T-helper 2 cell (primary cell): ENCODE measurements at regions not wholly inside any gene's neighbourhood (a gene's known extent, or its start where the extent isn't known, plus 50 kb on each side); places are given as distances from the start of the nearest gene placed in this dataset.
"Not testable (repeated sequence)": the region's sequence is repeated elsewhere in the genome, so short reads cannot be mapped to it uniquely, and the experiment has no call there.

Experiments used
- DNase-seq, 5 experiments: peaks; one replicate each; pipeline versions ENCODE4 v3.0.0 to v3.0.0-alpha.2; 2012 to 2022

GRCh38 chr12:63508543-63508942 lies 159.8 kb downstream of the DPY19L2 start:
- DNase-seq, result no peak

GRCh38 chr12:63499567-63499966 lies 168.7 kb downstream of the DPY19L2 start:
- no peak for DNase-seq

DNA sequence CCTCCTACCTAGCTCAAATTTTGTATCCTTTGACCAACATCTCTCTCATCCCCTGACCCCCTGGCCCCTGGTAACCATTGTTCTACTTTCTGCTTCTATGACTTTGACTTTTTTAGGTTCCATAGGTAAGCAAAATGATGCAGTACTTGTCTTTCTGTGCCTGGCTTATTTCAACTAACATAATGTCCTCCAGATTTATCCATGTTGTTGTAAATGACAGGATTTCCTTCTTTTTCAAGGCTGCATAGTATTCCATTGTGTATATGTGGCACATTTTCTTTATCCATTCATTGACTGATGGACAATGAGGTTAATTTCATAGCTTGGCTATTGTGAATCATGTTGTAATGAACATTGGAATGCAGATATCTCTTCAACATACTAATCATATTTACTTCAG lies 170.1 kb downstream of the DPY19L2 start:
- no peak for DNase-seq

GRCh38 chr12:63496654-63497053 lies 171.6 kb downstream of the DPY19L2 start:
- DNase-seq, result no peak

DNA sequence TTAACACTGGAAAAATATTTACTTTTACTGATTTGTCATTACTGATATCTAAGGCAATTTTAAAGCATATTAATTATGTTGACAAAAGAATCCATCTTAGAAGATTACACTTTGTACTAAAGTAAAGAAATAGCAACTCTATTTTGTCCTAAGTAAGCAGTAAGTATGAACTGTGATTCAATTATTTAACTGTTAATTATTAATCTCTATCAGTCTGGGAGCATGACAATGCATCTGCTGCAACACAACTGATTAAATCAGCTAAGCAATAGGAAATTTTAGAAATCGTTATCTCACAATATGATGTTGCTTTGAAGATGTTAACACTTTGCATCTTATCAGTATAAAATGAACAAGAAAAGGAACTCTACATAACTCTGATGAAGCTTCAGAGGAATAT lies 172.3 kb downstream of the DPY19L2 start:
- no peak for DNase-seq

DNA sequence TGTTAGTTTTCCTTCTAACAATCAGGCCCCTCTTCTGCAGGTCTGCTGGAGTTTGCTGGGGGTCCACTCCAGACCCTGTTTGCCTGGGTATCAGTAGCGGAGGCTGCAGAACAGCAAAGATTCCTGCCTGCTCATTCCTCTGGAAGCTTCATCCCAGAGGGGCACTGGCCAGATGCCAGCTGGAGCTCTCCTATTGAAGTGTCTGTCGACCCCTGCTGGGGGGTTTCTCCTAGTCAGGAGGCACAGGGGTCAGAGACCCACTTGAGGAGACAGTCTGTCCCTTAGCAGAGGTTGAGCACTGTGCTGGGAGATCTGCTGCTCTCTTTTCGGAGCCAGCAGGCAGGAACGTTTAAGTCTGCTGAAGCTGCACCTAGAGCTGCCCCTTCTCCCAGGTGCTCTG lies 174.9 kb downstream of the DPY19L2 start:
- DNase-seq, result not testable (repeated sequence)

- DNase-seq, result no peak
These were observed 188.1 kb downstream of the DPY19L2 start for GRCh38 chr12:63480186-63480585.

DNA sequence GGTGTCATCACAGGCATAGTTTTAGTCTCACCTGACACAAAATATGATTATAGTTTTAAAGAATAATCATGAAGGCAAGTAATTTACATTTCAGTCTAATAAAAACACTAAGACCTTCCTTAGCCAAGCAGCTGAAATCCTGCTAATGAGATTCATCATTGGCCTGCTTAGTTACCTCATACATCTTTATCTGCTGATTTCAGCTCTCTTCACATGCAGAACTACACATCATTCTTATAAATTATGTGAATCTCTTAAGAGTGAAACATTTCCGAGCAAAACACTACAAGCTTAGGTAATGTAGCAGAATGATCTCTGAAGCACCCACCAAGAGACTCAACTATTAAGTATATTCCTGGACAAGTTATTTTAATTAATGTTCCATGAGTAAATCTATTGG lies 198.1 kb downstream of the DPY19L2 start:
- no peak for DNase-seq

DNA sequence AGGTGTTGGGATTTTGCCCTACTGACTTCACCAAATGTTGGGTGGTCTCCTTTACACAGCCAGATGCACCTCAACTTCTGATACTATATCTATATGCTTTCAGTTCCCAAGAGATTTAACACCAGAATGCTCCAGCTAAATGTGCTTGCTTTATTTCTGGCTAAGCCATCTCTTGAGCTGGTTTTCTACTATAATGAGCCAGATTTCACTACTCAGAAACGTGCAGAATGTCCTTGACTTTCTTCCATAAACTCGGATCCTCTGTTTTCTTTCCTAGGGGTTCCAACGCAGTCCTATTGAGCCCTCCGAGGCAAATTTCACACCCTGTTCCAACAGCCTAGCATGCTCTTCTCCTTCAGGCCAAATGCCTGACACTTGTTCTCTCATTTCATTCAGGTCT lies 200.3 kb downstream of the DPY19L2 start:
- DNase-seq, result no peak

- no peak for DNase-seq
These were observed 210.4 kb downstream of the DPY19L2 start for GRCh38 chr12:63457857-63458256.

DNA sequence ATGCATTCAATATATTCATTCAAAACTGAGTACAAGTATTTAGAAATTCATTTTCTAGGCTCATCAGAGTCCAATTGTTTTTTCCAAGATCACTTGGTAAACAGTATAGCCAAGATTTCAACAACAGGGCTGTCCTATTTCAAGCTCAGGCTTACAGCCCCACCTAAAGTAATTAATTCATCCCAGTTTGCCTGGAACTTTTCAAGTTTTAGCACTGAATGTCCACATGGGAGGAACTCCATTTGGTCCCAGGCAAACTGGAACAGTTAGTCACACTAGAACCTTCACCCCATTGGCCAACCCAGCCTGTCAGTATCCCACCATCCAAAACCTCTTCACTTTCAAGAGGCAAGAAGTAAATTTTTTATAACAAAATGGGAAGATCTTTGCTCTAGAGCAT lies 210.9 kb downstream of the DPY19L2 start:
- DNase-seq, result no peak

DNA sequence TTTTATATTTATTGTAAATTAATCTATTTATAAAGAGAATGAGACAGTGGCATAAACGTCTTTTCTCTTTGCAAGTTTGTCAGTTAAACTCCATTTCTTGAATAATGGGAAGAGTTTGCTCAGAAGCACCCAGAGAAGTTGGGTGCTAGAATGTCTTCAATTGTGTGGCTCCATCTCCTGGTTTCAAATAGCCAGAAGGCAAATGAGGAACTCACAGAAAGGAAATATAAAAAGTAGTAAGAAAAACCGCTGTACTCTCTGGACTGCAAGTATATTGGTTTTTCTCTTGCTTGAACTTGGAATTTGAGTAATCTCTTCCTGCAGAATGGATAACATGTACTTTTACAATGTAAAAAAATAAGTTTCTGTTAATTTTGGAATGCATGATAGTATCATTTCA lies 217.5 kb downstream of the DPY19L2 start:
- DNase-seq, result no peak

DNA sequence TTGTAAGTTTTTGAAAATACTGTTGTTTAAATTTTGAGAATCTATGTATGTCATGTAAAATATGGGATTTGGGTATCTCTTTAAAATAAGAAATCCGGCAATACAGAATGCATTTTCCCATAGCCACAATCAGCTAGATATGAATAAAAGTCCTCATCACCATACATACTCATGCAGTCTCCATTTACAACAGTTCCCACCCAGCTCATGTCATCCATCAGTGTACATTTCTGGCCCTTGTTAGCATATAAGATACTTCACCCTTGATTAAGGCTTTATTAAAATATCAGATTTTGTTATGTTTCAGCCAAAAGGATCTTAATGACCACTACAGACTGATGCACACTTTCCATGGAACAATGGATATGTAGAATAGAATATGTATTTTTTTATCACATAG lies 218.0 kb downstream of the DPY19L2 start:
- no peak for DNase-seq

DNA sequence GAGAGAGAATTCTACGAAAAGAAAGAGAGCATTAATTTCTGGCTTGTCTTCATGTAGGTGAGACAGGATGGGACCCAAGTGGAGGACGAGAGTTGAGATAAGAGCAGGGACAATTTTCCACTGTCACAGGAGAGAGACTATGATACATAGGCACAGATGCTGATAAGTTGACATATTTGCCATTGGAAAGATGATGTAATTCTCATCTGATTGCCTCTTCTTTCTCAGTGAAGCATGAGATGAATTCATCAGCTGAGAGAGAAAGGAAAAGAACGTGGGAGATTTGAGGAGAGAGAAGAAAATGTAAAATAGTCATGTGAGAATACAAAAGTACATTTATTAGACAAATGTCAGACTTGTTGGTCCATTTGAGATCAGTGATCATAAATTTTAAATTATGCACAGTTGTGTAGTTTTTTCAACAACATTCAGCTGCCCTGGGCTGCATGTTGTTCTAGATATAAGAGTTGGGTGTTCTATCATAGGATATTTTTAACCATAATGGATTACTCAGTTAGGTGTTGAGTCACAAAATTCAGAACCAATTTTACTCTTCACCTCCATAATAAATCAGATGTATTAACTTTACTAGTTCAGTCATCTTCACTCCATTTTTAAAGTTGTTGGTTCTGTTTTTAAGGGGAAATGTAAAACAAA lies 222.9 kb downstream of the DPY19L2 start:
- no peak for DNase-seq

DNA sequence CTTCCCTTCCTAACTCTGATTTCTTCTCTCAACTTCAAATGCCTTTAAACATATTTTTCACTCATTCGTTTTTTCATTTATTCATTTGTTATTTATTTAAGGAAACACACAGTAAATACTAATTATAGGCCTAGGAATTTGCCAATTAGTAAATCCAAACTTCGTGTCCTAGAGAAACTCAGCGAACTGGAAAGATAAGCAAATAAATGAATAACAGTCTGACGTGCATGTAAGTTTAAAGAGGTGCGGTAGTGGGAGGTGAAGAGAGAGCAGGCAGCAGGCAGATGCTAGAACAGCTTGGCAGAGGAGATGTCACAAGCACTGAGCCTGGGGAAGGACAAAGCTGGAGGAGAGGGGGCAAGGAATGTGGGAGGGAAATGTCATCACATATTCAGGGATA lies 228.2 kb downstream of the DPY19L2 start:
- DNase-seq, result no peak

- not testable (repeated sequence) for DNase-seq
These were observed 233.9 kb downstream of the DPY19L2 start for GRCh38 chr12:63434384-63434783.

GRCh38 chr12:63427969-63428368 lies 240.3 kb downstream of the DPY19L2 start:
- not testable (repeated sequence) for DNase-seq

GRCh38 chr12:63427029-63427428 lies 241.3 kb downstream of the DPY19L2 start:
- DNase-seq, result not testable (repeated sequence)

GRCh38 chr12:63424671-63425070 lies 243.6 kb downstream of the DPY19L2 start:
- DNase-seq, result no peak

- DNase-seq, result no peak
These were observed 244.5 kb downstream of the DPY19L2 start for GRCh38 chr12:63423839-63424238.

GRCh38 chr12:63420206-63420644 lies 248.1 kb downstream of the DPY19L2 start:
- peak in 1 of 5 experiments; percentile 53 for DNase-seq

DNA sequence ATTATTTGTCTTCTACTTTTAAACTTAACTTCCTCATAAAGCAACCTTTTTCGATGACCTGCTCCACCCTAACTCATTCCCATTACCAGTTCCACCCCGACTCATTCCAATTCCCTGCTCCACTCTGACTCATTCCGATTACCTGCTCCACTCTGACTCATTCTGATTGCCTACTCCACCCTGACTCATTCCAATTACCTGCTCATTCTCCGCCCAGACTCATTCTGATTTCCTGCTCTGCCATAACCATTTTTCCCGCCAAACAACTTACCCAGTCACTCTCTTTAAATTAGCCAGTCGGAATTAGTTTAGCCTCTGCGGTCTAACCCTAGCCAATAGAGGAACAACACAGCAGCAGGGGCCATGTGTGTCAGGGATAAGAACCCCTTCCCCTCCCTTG lies 249.1 kb downstream of the DPY19L2 start:
- DNase-seq, result no peak

- no peak for DNase-seq
These were observed 251.5 kb downstream of the DPY19L2 start for GRCh38 chr12:63416788-63417187.

- DNase-seq, result no peak
These were observed 252.9 kb downstream of the DPY19L2 start for GRCh38 chr12:63415357-63415756.

DNA sequence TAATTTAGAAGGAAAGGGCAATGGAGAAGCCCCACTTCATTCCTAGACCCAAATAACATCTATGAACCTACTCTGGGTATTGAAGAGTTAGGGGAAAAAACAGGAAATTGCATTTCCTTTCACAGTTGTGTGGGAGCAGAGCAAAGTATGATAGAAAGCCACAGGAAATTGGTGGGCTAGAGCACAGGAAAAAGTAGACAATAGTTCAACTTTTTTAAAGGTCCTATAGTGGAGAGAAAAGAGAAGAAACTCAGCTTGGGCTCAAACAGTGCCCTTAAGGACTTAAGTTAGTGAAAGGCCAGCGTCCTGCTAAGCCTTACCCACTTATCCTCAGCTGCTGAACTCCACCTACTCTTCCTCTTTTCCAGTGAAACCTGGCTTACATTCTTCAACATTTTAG lies 258.1 kb downstream of the DPY19L2 start:
- DNase-seq, result no peak
